GM23338 (cell line): ENCODE measurements at regions not wholly inside any gene's neighbourhood (a gene's known extent, or its start where the extent isn't known, plus 50 kb on each side); places are given as distances from the start of the nearest gene placed in this dataset.

Experiments used
- ATAC-seq: fragments of 200-7000 bp; cut with Tn5 transposase; 3 replicates; pipeline ENCODE4 v1.9.1; 2020
- DNase-seq: peaks from one replicate; pipeline ENCODE4 v3.0.0-alpha.2; 2015; ENCODE audit warnings: low spot score
- H2AFZ ChIP-seq: fragments of 200-600 bp; sonication (generic); 2 replicates; pipeline ENCODE4 v1.8.0; 2016; ENCODE audit warnings: antibody characterized with exemption, mild to moderate bottlenecking, moderate library complexity
- H3F3A ChIP-seq: fragments of 200-600 bp; sonication (generic); replicated peaks from 2 replicates; pipeline ENCODE4 v1.8.0; 2017; ENCODE audit warnings: antibody characterized with exemption, mixed run types, low read depth
- H3K27ac ChIP-seq: fragments of 200-600 bp; sonication (generic); 2 replicates; pipeline ENCODE4 v1.6.1; 2016; ENCODE audit warnings: low read depth
- H3K27me3 ChIP-seq: fragments of 200-600 bp; sonication (generic); 2 replicates; pipeline ENCODE4 v1.8.0; 2016; ENCODE audit warnings: mild to moderate bottlenecking, mixed run types, moderate library complexity; ENCODE audit not compliant: insufficient read depth
- H3K36me3 ChIP-seq: fragments of 200-600 bp; sonication (generic); 2 replicates; pipeline ENCODE4 v1.8.0; 2016; ENCODE audit warnings: mild to moderate bottlenecking; ENCODE audit not compliant: insufficient read depth
- H3K4me1 ChIP-seq: fragments of 200-600 bp; sonication (generic); 2 replicates; pipeline ENCODE4 v1.8.0; 2016; ENCODE audit warnings: mild to moderate bottlenecking, moderate library complexity; ENCODE audit not compliant: insufficient read depth
- H3K4me2 ChIP-seq: fragments of 200-600 bp; sonication (generic); 2 replicates; pipeline ENCODE4 v1.7.1; 2017; ENCODE audit warnings: mixed run types
- H3K4me3 ChIP-seq: fragments of 200-600 bp; sonication (generic); 2 replicates; pipeline ENCODE4 v1.6.1; 2016; ENCODE audit warnings: mixed run types
- H3K79me2 ChIP-seq: fragments of 200-600 bp; sonication (generic); replicated peaks from 2 replicates; pipeline ENCODE4 v1.8.0; 2017; ENCODE audit warnings: mild to moderate bottlenecking; ENCODE audit not compliant: insufficient read depth
- H3K9me2 ChIP-seq: fragments of 200-600 bp; sonication (generic); 2 replicates; pipeline ENCODE4 v1.8.0; 2017; ENCODE audit not compliant: insufficient read depth
- H4K20me1 ChIP-seq: fragments of 200-600 bp; sonication (generic); replicated peaks from 2 replicates; pipeline ENCODE4 v1.8.0; 2017; ENCODE audit warnings: mild to moderate bottlenecking; ENCODE audit not compliant: insufficient read depth
- H3K27ac Mint-ChIP-seq: 2 replicates; pipeline ENCODE4 v1.8.0; 2020; ENCODE audit warnings: inconsistent platforms, mild to moderate bottlenecking, moderate library complexity, mixed read lengths
- H3K27me3 Mint-ChIP-seq: 3 replicates; pipeline ENCODE4 v1.8.0; 2022; ENCODE audit warnings: low read depth, mild to moderate bottlenecking, moderate library complexity, mixed read lengths, inconsistent platforms; ENCODE audit not compliant: insufficient read depth, poor library complexity
- H3K36me3 Mint-ChIP-seq: 3 replicates; pipeline ENCODE4 v1.8.0; 2021; ENCODE audit warnings: low read depth, mild to moderate bottlenecking, inconsistent platforms, moderate library complexity, mixed read lengths
- H3K4me1 Mint-ChIP-seq: 3 replicates; pipeline ENCODE4 v1.8.0; 2020; ENCODE audit warnings: mild to moderate bottlenecking, inconsistent platforms, mixed read lengths
- H3K4me3 Mint-ChIP-seq: 3 replicates; pipeline ENCODE4 v1.8.0; 2021; ENCODE audit warnings: moderate library complexity, mild to moderate bottlenecking, inconsistent platforms, mixed read lengths
- H3K9me3 Mint-ChIP-seq: 3 replicates; pipeline ENCODE4 v1.8.0; 2020; ENCODE audit warnings: moderate library complexity, mild to moderate bottlenecking, inconsistent platforms, mixed read lengths
- CREB1 ChIP-seq: fragments of 250-450 bp; sonication (Bioruptor Pico); IDR thresholded peaks from 2 replicates; pipeline ENCODE4 v1.5.0; 2020; ENCODE audit warnings: low read depth, mild to moderate bottlenecking, moderate library complexity
- CTCF ChIP-seq, 2 experiments: fragments of 200-600 bp in 1 of 2; sonication (generic) in 1 of 2; conservative IDR thresholded peaks; 2 replicates each; pipeline versions ENCODE4 v1.5.1 to v1.6.1; 2016 to 2017; ENCODE audit warnings: antibody characterized with exemption in 2 of 2, low read depth in 2 of 2, mild to moderate bottlenecking in 2 of 2, moderate library complexity in 1 of 2
- EZH2 ChIP-seq: fragments of 200-600 bp; sonication (generic); IDR thresholded peaks from one replicate; pipeline ENCODE4 v1.8.0; 2017; ENCODE audit warnings: antibody characterized with exemption, mild to moderate bottlenecking, low read depth; ENCODE audit not compliant: unreplicated experiment
- JUNB ChIP-seq: IDR thresholded peaks from one replicate; pipeline ENCODE4 v1.6.1; 2016; ENCODE audit warnings: antibody characterized with exemption; ENCODE audit not compliant: unreplicated experiment
- NANOG ChIP-seq: IDR thresholded peaks from 2 replicates; pipeline ENCODE4 v1.6.1; 2016; ENCODE audit warnings: antibody characterized with exemption, borderline replicate concordance
- POLR2AphosphoS5 ChIP-seq: IDR thresholded peaks from 2 replicates; pipeline ENCODE4 v1.6.1; 2016; ENCODE audit warnings: antibody characterized with exemption, low read depth
- REST ChIP-seq: IDR thresholded peaks from one replicate; pipeline ENCODE4 v1.6.1; 2018; ENCODE audit warnings: antibody characterized with exemption; ENCODE audit not compliant: unreplicated experiment
- STAT1 ChIP-seq: IDR thresholded peaks from one replicate; pipeline ENCODE4 v1.6.1; 2016; ENCODE audit warnings: antibody characterized with exemption; ENCODE audit not compliant: unreplicated experiment
- ZNF331 ChIP-seq: fragments of 250-450 bp; sonication (Bioruptor Pico); IDR thresholded peaks from 2 replicates; pipeline ENCODE4 v1.5.0; 2020; ENCODE audit warnings: low read depth, mild to moderate bottlenecking, moderate library complexity

GRCh38 chr5:86536396-86536795 lies 81.3 kb upstream of the COX7C start:
- no peak overlapping the region for H3K27ac Mint-ChIP-seq
- H3K36me3 ChIP-seq, result no peaks in the 10 kb centered on the region

GRCh38 chr5:86542532-86542931 lies 75.2 kb upstream of the COX7C start:
- Mint-ChIP-seq H3K4me3 (no peak overlapping the region), H3K36me3 (no peaks in the 10 kb centered on the region), H3K27ac (no peak overlapping the region), H3K4me1 (peaks cover 9% of the 10 kb centered on the region; the same call in 2 of the 3 replicates), H3K27me3 (no peaks in the 10 kb centered on the region), H3K9me3 (no peaks in the 10 kb centered on the region)
- Histone ChIP-seq H3K4me3 (no peak overlapping the region), H3K9me2 (no peaks in the 10 kb centered on the region), H3K79me2 (no peaks in the 10 kb centered on the region), H3K27me3 (no peaks in the 10 kb centered on the region), H3K36me3 (no peaks in the 10 kb centered on the region), H3F3A (no peaks in the 10 kb centered on the region), H2AFZ (peak overlapping the region; percentile 48; the same call in 1 of the 2 replicates), H4K20me1 (no peaks in the 10 kb centered on the region), H3K4me1 (0 out of 2 replicates have a peak, but pooled peaks cover 5% of the 10 kb centered on the region), H3K27ac (no peak overlapping the region), H3K4me2 (no peak overlapping the region)
- ATAC-seq, result no peak
- DNase-seq, result no peak
- TF ChIP-seq ZNF331 (CRISPR knock-in tag) (no peak), REST (no peak), POLR2AphosphoS5 (no peak), JUNB (no peak), NANOG (no peak)

More at GRCh38 chr5:86536396-86536795, 81.3 kb upstream of the COX7C start:
- Histone ChIP-seq H4K20me1 (no peaks in the 10 kb centered on the region), H2AFZ (0 out of 2 replicates have a peak overlapping the region, but pooled peaks have one; percentile 56), H3K9me2 (no peaks in the 10 kb centered on the region), H3K27me3 (no peaks in the 10 kb centered on the region), H3K27ac (no peak overlapping the region), H3K4me1 (no peaks in the 10 kb centered on the region), H3K4me3 (no peak overlapping the region), H3K4me2 (no peak overlapping the region), H3F3A (no peaks in the 10 kb centered on the region), H3K79me2 (no peaks in the 10 kb centered on the region)
- Mint-ChIP-seq H3K4me1 (no peaks in the 10 kb centered on the region), H3K27me3 (no peaks in the 10 kb centered on the region), H3K36me3 (no peaks in the 10 kb centered on the region), H3K9me3 (no peaks in the 10 kb centered on the region), H3K4me3 (no peak overlapping the region)
- ATAC-seq (no peak), DNase-seq (no peak)
- TF ChIP-seq CTCF (conservative IDR thresholded peaks at IDR 0.05; ENCODE audit: low read depth in 2 of 2), result no peak
- TF ChIP-seq STAT1, result no peak
- TF ChIP-seq EZH2, result no peak
- TF ChIP-seq POLR2AphosphoS5, result no peak
- no peak for TF ChIP-seq CREB1
- TF ChIP-seq NANOG, result no peak
- TF ChIP-seq JUNB, result no peak
